C4-2B (cell line): ENCODE measurements at regions not wholly inside any gene's neighbourhood (a gene's known extent, or its start where the extent isn't known, plus 50 kb on each side); places are given as distances from the start of the nearest gene placed in this dataset.

ENCODE experiments used
- H3K27ac ChIP-seq: fragments of 450-650 bp; 2 replicates; pipeline ENCODE4 v1.5.1; 2017
- CTCF ChIP-seq: fragments of 450-650 bp; conservative IDR thresholded peaks from 2 replicates; pipeline ENCODE4 v1.5.1; 2017; ENCODE audit warnings: mild to moderate bottlenecking
- ZFX ChIP-seq: fragments of 450-650 bp; IDR thresholded peaks from 2 replicates; pipeline ENCODE4 v1.6.1; 2017

- TF ChIP-seq CTCF (no peak), ZFX (no peak)
These were observed 261.5 kb downstream of the BRD1 start for GRCh38 chr22:49566141-49566541.

GRCh38 chr22:49565516-49565855, 262.2 kb downstream of the BRD1 start:
- H3K27ac ChIP-seq, result no peak overlapping the region
- TF ChIP-seq CTCF, result no peak
- TF ChIP-seq ZFX, result no peak

More at GRCh38 chr22:49566141-49566541, 261.5 kb downstream of the BRD1 start:
- H3K27ac ChIP-seq, result no peak overlapping the region

- TF ChIP-seq CTCF (no peak), ZFX (no peak)
- H3K27ac ChIP-seq, result no peak overlapping the region
These were observed 262.8 kb downstream of the BRD1 start for GRCh38 chr22:49564666-49565515.

- TF ChIP-seq ZFX, result no peak
- TF ChIP-seq CTCF, result no peak
- H3K27ac ChIP-seq, result no peak overlapping the region
These were observed 263.6 kb downstream of the BRD1 start for GRCh38 chr22:49564054-49564453.

- no peak overlapping the region for H3K27ac ChIP-seq
- TF ChIP-seq CTCF (no peak), ZFX (no peak)
These were observed 264.9 kb downstream of the BRD1 start for GRCh38 chr22:49562685-49563249.

- TF ChIP-seq CTCF (no peak), ZFX (no peak)
- H3K27ac ChIP-seq, result no peak overlapping the region
These were observed 265.7 kb downstream of the BRD1 start for GRCh38 chr22:49561976-49562375.

GRCh38 chr22:49561338-49561737, 266.3 kb downstream of the BRD1 start:
- TF ChIP-seq ZFX (no peak), CTCF (no peak)
- no peak overlapping the region for H3K27ac ChIP-seq
